ENCODE measurements at regions not wholly inside any gene's neighbourhood (a gene's known extent, or its start where the extent isn't known, plus 50 kb on each side); places are given as distances from the start of the nearest gene placed in this dataset.

GRCh38 chr7:79998363-79998762, 136.3 kb upstream of the GNAI1 start:
- no peak for TF ChIP-seq CTCF (conservative IDR thresholded peaks at IDR 0.05; ENCODE audit: low read depth, low read length)
- TF ChIP-seq EZH2 (IDR thresholded peaks at IDR 0.05; ENCODE audit: low read length, unreplicated experiment) = no peak

Measured in PC-3 (cell line).